ENCODE measurements at regions not wholly inside any gene's neighbourhood (a gene's known extent, or its start where the extent isn't known, plus 50 kb on each side); places are given as distances from the start of the nearest gene placed in this dataset.

- no peak for ATAC-seq
- WGBS, 2 donors = 39 to 52% methylated on average over 3 of the region's 3 CpGs
- H3K4me1 ChIP-seq = no peaks in the 10 kb centered on the region
- DNase-seq = no peak
- no peaks in the 10 kb centered on the region for H3K27me3 ChIP-seq
- H3K4me3 ChIP-seq = no peak overlapping the region
- no peak for TF ChIP-seq CTCF (IDR thresholded peaks at IDR 0.05)
- intact Hi-C loops (cut with DNase I) = no loop called here
- H3K27ac ChIP-seq = no peak overlapping the region
- no peak for FAIRE-seq
- no peaks in the 10 kb centered on the region for H3K9me3 ChIP-seq
- no peaks in the 10 kb centered on the region for H3K36me3 ChIP-seq
Measured at GRCh38 chr5:26649000-26649399, 389.4 kb downstream of the CDH9 start.

- H3K4me3 ChIP-seq = no peak overlapping the region
- no peaks in the 10 kb centered on the region for H3K9me3 ChIP-seq
- no peaks in the 10 kb centered on the region for H3K36me3 ChIP-seq
- DNase-seq = no peak
- intact Hi-C loops (cut with DNase I) = no loop called here
- no peak overlapping the region for H3K27ac ChIP-seq
- FAIRE-seq = no peak
- H3K27me3 ChIP-seq = no peaks in the 10 kb centered on the region
- 48 to 72% methylated on average over 2 of the region's 2 CpGs for WGBS, 2 donors
- H3K4me1 ChIP-seq = no peaks in the 10 kb centered on the region
- TF ChIP-seq CTCF (IDR thresholded peaks at IDR 0.05) = no peak
- ATAC-seq = no peak
Measured at GRCh38 chr5:26647781-26648180, 390.6 kb downstream of the CDH9 start.

- no peak overlapping the region for H3K27ac ChIP-seq
- no peak for TF ChIP-seq CTCF (IDR thresholded peaks at IDR 0.05)
- H3K36me3 ChIP-seq = no peaks in the 10 kb centered on the region
- H3K4me3 ChIP-seq = no peak overlapping the region
- WGBS, 2 donors = 71 to 77% methylated on average over 5 of the region's 5 CpGs
- intact Hi-C loops (cut with DNase I) = no loop called here
- FAIRE-seq (no peak), DNase-seq (no peak), ATAC-seq (no peak)
- H3K27me3 ChIP-seq = no peaks in the 10 kb centered on the region
- no peaks in the 10 kb centered on the region for H3K9me3 ChIP-seq
- H3K4me1 ChIP-seq = no peaks in the 10 kb centered on the region
Measured at GRCh38 chr5:26645659-26646058, 392.7 kb downstream of the CDH9 start.

- no peak overlapping the region for H3K27ac ChIP-seq
- ATAC-seq (no peak), FAIRE-seq (no peak), DNase-seq (no peak)
- intact Hi-C loops (cut with DNase I) = no loop called here
- no peak overlapping the region for H3K4me3 ChIP-seq
- H3K27me3 ChIP-seq = no peaks in the 10 kb centered on the region
- H3K4me1 ChIP-seq = no peaks in the 10 kb centered on the region
- 60 to 62% methylated on average over 2 of the region's 2 CpGs for whole genome bisulfite sequencing, 2 donors
- no peak for TF ChIP-seq CTCF (IDR thresholded peaks at IDR 0.05)
- H3K36me3 ChIP-seq = no peaks in the 10 kb centered on the region
- H3K9me3 ChIP-seq = no peaks in the 10 kb centered on the region
Measured at GRCh38 chr5:26641492-26641891, 396.9 kb downstream of the CDH9 start.

- TF ChIP-seq CTCF (IDR thresholded peaks at IDR 0.05) = no peak
- no peak for FAIRE-seq
- 40 to 45% methylated on average over 5 of the region's 5 CpGs for WGBS, 2 donors
- Histone ChIP-seq H3K9me3 (no peaks in the 10 kb centered on the region), H3K27ac (no peak overlapping the region), H3K4me1 (no peaks in the 10 kb centered on the region), H3K4me3 (no peak overlapping the region), H3K27me3 (no peaks in the 10 kb centered on the region), H3K36me3 (no peaks in the 10 kb centered on the region)
- intact Hi-C loops (cut with DNase I) = no loop called here
- DNase-seq = no peak
- no peak for ATAC-seq
Measured at GRCh38 chr5:26625099-26625498, 413.3 kb downstream of the CDH9 start.

Data from pancreas (tissue), 10 donors.